ENCODE measurements at regions not wholly inside any gene's neighbourhood (a gene's known extent, or its start where the extent isn't known, plus 50 kb on each side); places are given as distances from the start of the nearest gene placed in this dataset.

DNA sequence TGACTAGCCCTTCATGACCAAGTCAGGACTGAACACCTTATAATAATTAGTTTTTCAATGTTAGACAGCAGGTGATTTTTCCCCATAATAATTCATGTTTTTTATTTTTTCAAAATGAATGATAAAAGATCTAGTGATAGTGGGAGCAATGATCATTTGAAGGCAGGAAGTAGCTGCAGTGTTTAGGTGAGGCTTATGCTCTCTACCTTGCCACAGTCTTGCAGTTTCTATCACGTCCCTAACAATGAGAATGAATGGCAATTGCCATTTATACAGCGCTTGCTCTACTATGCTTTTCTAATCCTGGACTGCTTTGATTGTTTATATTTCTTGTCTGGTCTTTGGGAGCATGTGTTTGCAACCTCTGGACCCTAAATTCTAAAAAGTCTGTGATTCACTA is 367.8 kb upstream of the RIOK2 start:
- DNase-seq (ENCODE audit: low read depth): no peak
- Histone ChIP-seq H3K27me3 (ENCODE audit: insufficient read depth, low read length) (no peaks in the 10 kb centered on the region), H3K4me3 (ENCODE audit: insufficient read depth, low read depth, low read length) (no peak overlapping the region), H3K36me3 (ENCODE audit: insufficient read depth, low read length) (no peaks in the 10 kb centered on the region), H3K9ac (ENCODE audit: low read length) (no peak overlapping the region), H4K20me1 (ENCODE audit: insufficient read depth, low read length) (no peaks in the 10 kb centered on the region), H3K4me1 (ENCODE audit: insufficient read depth, low read length) (peaks cover 8% of the 10 kb centered on the region), H3K9me3 (ENCODE audit: insufficient read depth, low read depth, low read length) (no peaks in the 10 kb centered on the region), H3K79me2 (ENCODE audit: insufficient read depth, low read length) (no peaks in the 10 kb centered on the region), H3K4me2 (ENCODE audit: low read length) (no peak overlapping the region), H3K27ac (ENCODE audit: low read depth, low read length) (no peak overlapping the region), H2AFZ (ENCODE audit: low read depth, low read length) (no peak overlapping the region)
- H3K36me3 Mint-ChIP-seq (ENCODE audit: low read depth, unreplicated experiment): no peaks in the 10 kb centered on the region
- FAIRE-seq: no peak
- H3K4me3 Mint-ChIP-seq (ENCODE audit: unreplicated experiment): no peak overlapping the region
- TF ChIP-seq, protein P1, sequence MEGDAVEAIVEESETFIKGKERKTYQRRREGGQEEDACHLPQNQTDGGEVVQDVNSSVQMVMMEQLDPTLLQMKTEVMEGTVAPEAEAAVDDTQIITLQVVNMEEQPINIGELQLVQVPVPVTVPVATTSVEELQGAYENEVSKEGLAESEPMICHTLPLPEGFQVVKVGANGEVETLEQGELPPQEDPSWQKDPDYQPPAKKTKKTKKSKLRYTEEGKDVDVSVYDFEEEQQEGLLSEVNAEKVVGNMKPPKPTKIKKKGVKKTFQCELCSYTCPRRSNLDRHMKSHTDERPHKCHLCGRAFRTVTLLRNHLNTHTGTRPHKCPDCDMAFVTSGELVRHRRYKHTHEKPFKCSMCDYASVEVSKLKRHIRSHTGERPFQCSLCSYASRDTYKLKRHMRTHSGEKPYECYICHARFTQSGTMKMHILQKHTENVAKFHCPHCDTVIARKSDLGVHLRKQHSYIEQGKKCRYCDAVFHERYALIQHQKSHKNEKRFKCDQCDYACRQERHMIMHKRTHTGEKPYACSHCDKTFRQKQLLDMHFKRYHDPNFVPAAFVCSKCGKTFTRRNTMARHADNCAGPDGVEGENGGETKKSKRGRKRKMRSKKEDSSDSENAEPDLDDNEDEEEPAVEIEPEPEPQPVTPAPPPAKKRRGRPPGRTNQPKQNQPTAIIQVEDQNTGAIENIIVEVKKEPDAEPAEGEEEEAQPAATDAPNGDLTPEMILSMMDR (IDR thresholded peaks at IDR 0.05; ENCODE audit: insufficient read depth, low read depth, low read length): no peak
- TF ChIP-seq EZH2 (IDR thresholded peaks at IDR 0.05; ENCODE audit: insufficient read depth, low read length): no peak
- H3K4me1 Mint-ChIP-seq (ENCODE audit: low read depth, unreplicated experiment): peaks cover 15% of the 10 kb centered on the region
- H3K27ac Mint-ChIP-seq (ENCODE audit: unreplicated experiment): no peak overlapping the region
- no peaks in the 10 kb centered on the region for H3K27me3 Mint-ChIP-seq (ENCODE audit: low read depth, unreplicated experiment)
- no peaks in the 10 kb centered on the region for H3K9me3 Mint-ChIP-seq (ENCODE audit: unreplicated experiment)

DNA sequence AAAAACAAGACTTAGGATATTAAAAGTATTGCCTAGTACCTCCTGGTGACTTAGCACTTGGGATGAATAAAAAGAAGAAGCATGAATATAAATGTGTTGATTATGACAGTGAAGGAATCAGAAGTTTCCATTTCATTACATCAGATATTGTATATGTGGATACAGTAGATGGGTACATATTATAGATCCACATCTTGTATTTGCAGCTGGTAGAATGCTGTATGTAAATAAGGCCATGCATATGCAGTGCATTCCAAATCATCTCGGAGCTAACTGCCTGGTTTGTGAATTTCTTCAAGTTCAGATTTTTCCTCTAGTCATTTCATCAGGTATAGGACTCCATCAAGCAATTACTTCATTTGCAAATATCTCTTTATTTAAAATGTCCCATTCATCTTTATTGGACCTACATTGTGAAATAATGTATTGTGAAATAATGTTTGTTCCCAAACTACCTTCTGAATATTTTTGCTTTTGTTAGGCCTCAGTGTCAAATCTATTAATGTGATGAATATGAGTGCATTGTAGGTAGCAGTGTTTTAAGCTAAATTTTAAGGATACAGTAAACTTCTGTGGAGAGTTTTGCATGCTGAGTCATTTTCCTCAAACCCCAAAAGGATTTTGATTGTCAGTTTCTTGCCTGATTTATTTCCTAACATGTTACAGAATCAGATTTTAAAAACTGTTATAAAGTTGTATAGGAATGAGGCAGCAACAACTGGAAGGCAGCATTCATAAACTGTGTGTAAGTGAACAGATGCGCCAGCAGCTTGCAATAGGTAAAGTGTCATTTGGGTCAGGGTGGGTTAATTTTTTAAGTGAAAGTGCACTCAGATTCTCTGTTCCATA is 370.8 kb upstream of the RIOK2 start:
- H3K27me3 Mint-ChIP-seq (ENCODE audit: low read depth, unreplicated experiment): no peaks in the 10 kb centered on the region
- H3K4me1 ChIP-seq (ENCODE audit: insufficient read depth, low read length): peaks cover 8% of the 10 kb centered on the region
- no peak overlapping the region for H3K27ac ChIP-seq (ENCODE audit: low read depth, low read length)
- no peaks in the 10 kb centered on the region for H3K79me2 ChIP-seq (ENCODE audit: insufficient read depth, low read length)
- no peak overlapping the region for H3K4me2 ChIP-seq (ENCODE audit: low read length)
- peaks cover 15% of the 10 kb centered on the region for H3K4me1 Mint-ChIP-seq (ENCODE audit: low read depth, unreplicated experiment)
- no peaks in the 10 kb centered on the region for H4K20me1 ChIP-seq (ENCODE audit: insufficient read depth, low read length)
- FAIRE-seq (peak; percentile 45), DNase-seq (ENCODE audit: low read depth) (no peak)
- no peaks in the 10 kb centered on the region for H3K36me3 Mint-ChIP-seq (ENCODE audit: low read depth, unreplicated experiment)
- H3K4me3 Mint-ChIP-seq (ENCODE audit: unreplicated experiment): no peak overlapping the region
- H3K27ac Mint-ChIP-seq (ENCODE audit: unreplicated experiment): no peak overlapping the region
- no peak overlapping the region for H3K4me3 ChIP-seq (ENCODE audit: insufficient read depth, low read depth, low read length)
- no peaks in the 10 kb centered on the region for H3K27me3 ChIP-seq (ENCODE audit: insufficient read depth, low read length)
- no peak overlapping the region for H3K9ac ChIP-seq (ENCODE audit: low read length)
- H3K9me3 Mint-ChIP-seq (ENCODE audit: unreplicated experiment): no peaks in the 10 kb centered on the region
- no peaks in the 10 kb centered on the region for H3K36me3 ChIP-seq (ENCODE audit: insufficient read depth, low read length)
- TF ChIP-seq EZH2 (IDR thresholded peaks at IDR 0.05; ENCODE audit: insufficient read depth, low read length): no peak
- TF ChIP-seq, protein P1 (IDR thresholded peaks at IDR 0.05; ENCODE audit: insufficient read depth, low read depth, low read length): no peak
- no peaks in the 10 kb centered on the region for H3K9me3 ChIP-seq (ENCODE audit: insufficient read depth, low read depth, low read length)
- no peak overlapping the region for H2AFZ ChIP-seq (ENCODE audit: low read depth, low read length)
